MM.1S (cell line): ENCODE measurements at regions not wholly inside any gene's neighbourhood (a gene's known extent, or its start where the extent isn't known, plus 50 kb on each side); places are given as distances from the start of the nearest gene placed in this dataset.
"Not testable (repeated sequence)": the region's sequence is repeated elsewhere in the genome, so short reads cannot be mapped to it uniquely, and the experiment has no call there.

Experiments
- DNase-seq: peaks from one replicate; pipeline ENCODE4 v3.0.0-alpha.2; 2015
- H2AFZ ChIP-seq: fragments of 300-600 bp; sonication (generic); 2 replicates; pipeline ENCODE4 v1.6.0; 2016; ENCODE audit warnings: antibody characterized with exemption, low read length
- H3F3A ChIP-seq: fragments of 300-600 bp; sonication (generic); 2 replicates; pipeline ENCODE4 v1.6.1; 2016; ENCODE audit warnings: mild to moderate bottlenecking, antibody characterized with exemption, low read length, moderate library complexity, mixed read lengths; ENCODE audit not compliant: insufficient read depth
- H3K27ac ChIP-seq: fragments of 300-600 bp; sonication (generic); 2 replicates; pipeline ENCODE4 v1.5.1; 2016; ENCODE audit warnings: mild to moderate bottlenecking, low read length
- H3K27me3 ChIP-seq: fragments of 300-600 bp; sonication (generic); replicated peaks from 2 replicates; pipeline ENCODE4 v1.6.0; 2016; ENCODE audit warnings: low read length; ENCODE audit not compliant: insufficient read depth
- H3K36me3 ChIP-seq: fragments of 300-600 bp; sonication (generic); replicated peaks from 2 replicates; pipeline ENCODE4 v1.6.1; 2016; ENCODE audit warnings: mild to moderate bottlenecking, low read length, mixed read lengths; ENCODE audit not compliant: insufficient read depth
- H3K4me1 ChIP-seq: fragments of 300-600 bp; sonication (generic); 2 replicates; pipeline ENCODE4 v1.6.1; 2016; ENCODE audit warnings: low read length, mixed read lengths
- H3K4me2 ChIP-seq: fragments of 300-600 bp; sonication (generic); 2 replicates; pipeline ENCODE4 v1.6.0; 2016; ENCODE audit warnings: low read depth, low read length
- H3K4me3 ChIP-seq: fragments of 300-600 bp; sonication (generic); 2 replicates; pipeline ENCODE4 v1.5.1; 2016; ENCODE audit warnings: low read length, mixed read lengths
- H3K79me2 ChIP-seq: fragments of 300-600 bp; sonication (generic); 2 replicates; pipeline ENCODE4 v1.6.1; 2016; ENCODE audit warnings: mixed run types, low read length, mixed read lengths
- H3K9ac ChIP-seq: fragments of 300-600 bp; sonication (generic); 2 replicates; pipeline ENCODE4 v1.6.1; 2016; ENCODE audit warnings: low read length, mixed read lengths
- H3K9me2 ChIP-seq: fragments of 300-600 bp; sonication (generic); replicated peaks from 2 replicates; pipeline ENCODE4 v1.6.1; 2016; ENCODE audit warnings: mild to moderate bottlenecking, low read length, mixed read lengths; ENCODE audit not compliant: insufficient read depth
- H3K9me3 ChIP-seq: fragments of 300-600 bp; sonication (generic); replicated peaks from 2 replicates; pipeline ENCODE4 v1.6.1; 2016; ENCODE audit warnings: mild to moderate bottlenecking, low read length, mixed read lengths; ENCODE audit not compliant: insufficient read depth
- H4K20me1 ChIP-seq: fragments of 300-600 bp; sonication (generic); 2 replicates; pipeline ENCODE4 v1.6.1; 2016; ENCODE audit warnings: mild to moderate bottlenecking, low read length, moderate library complexity, mixed read lengths; ENCODE audit not compliant: insufficient read depth

- H4K20me1 ChIP-seq, H2AFZ ChIP-seq, H3K79me2 ChIP-seq, H3K36me3 ChIP-seq, H3K27me3 ChIP-seq, H3F3A ChIP-seq, H3K9me3 ChIP-seq, H3K4me3 ChIP-seq, H3K27ac ChIP-seq, DNase-seq, H3K9me2 ChIP-seq, H3K9ac ChIP-seq, H3K4me1 ChIP-seq, H3K4me2 ChIP-seq: not testable (repeated sequence)
Measured at GRCh38 chr1:234808459-234808858, 198.5 kb upstream of the IRF2BP2 start.

- not testable (repeated sequence) for H2AFZ ChIP-seq, H3K9me2 ChIP-seq, H3K27me3 ChIP-seq, DNase-seq, H3K4me2 ChIP-seq, H3F3A ChIP-seq, H3K9ac ChIP-seq, H4K20me1 ChIP-seq, H3K36me3 ChIP-seq, H3K4me3 ChIP-seq, H3K9me3 ChIP-seq, H3K4me1 ChIP-seq, H3K79me2 ChIP-seq, H3K27ac ChIP-seq
Measured at GRCh38 chr1:234807705-234808104, 197.7 kb upstream of the IRF2BP2 start.

- H3K4me1 ChIP-seq, H3K9me2 ChIP-seq, H2AFZ ChIP-seq, H3K79me2 ChIP-seq, H4K20me1 ChIP-seq, H3K27me3 ChIP-seq, H3K4me2 ChIP-seq, H3K4me3 ChIP-seq, H3K36me3 ChIP-seq, H3K9me3 ChIP-seq, DNase-seq, H3K9ac ChIP-seq, H3K27ac ChIP-seq, H3F3A ChIP-seq: not testable (repeated sequence)
Measured at GRCh38 chr1:234802586-234802985, 192.6 kb upstream of the IRF2BP2 start.

- H3K9ac ChIP-seq, H3K27ac ChIP-seq, H3K9me3 ChIP-seq, H3K79me2 ChIP-seq, H4K20me1 ChIP-seq, H3K4me1 ChIP-seq, H3K4me2 ChIP-seq, H3K4me3 ChIP-seq, DNase-seq, H3K36me3 ChIP-seq, H3F3A ChIP-seq, H3K9me2 ChIP-seq, H2AFZ ChIP-seq, H3K27me3 ChIP-seq: not testable (repeated sequence)
Measured at GRCh38 chr1:234801636-234802035, 191.7 kb upstream of the IRF2BP2 start.

GRCh38 chr1:234801147-234801546 is 191.2 kb upstream of the IRF2BP2 start:
- H3K9me2 ChIP-seq, H3K79me2 ChIP-seq, H3K27ac ChIP-seq, H3F3A ChIP-seq, H3K27me3 ChIP-seq, H3K9me3 ChIP-seq, H4K20me1 ChIP-seq, H3K36me3 ChIP-seq, H2AFZ ChIP-seq, H3K9ac ChIP-seq, H3K4me1 ChIP-seq, H3K4me3 ChIP-seq, H3K4me2 ChIP-seq, DNase-seq: not testable (repeated sequence)

GRCh38 chr1:234800563-234800962 is 190.6 kb upstream of the IRF2BP2 start:
- not testable (repeated sequence) for DNase-seq, H3K36me3 ChIP-seq, H3K9me3 ChIP-seq

GRCh38 chr1:234799021-234799689 is 189.2 kb upstream of the IRF2BP2 start:
- DNase-seq, H3K9me2 ChIP-seq, H3K9ac ChIP-seq, H2AFZ ChIP-seq, H3K4me3 ChIP-seq, H3K27me3 ChIP-seq, H3F3A ChIP-seq, H3K27ac ChIP-seq, H4K20me1 ChIP-seq, H3K36me3 ChIP-seq, H3K9me3 ChIP-seq, H3K4me1 ChIP-seq, H3K4me2 ChIP-seq, H3K79me2 ChIP-seq: not testable (repeated sequence)

More at GRCh38 chr1:234800563-234800962, 190.6 kb upstream of the IRF2BP2 start:
- not testable (repeated sequence) for H3K4me1 ChIP-seq, H2AFZ ChIP-seq, H3K4me3 ChIP-seq, H3K4me2 ChIP-seq, H3K79me2 ChIP-seq, H3K27ac ChIP-seq, H3F3A ChIP-seq, H3K9me2 ChIP-seq, H3K9ac ChIP-seq, H3K27me3 ChIP-seq, H4K20me1 ChIP-seq

- H3K27me3 ChIP-seq, H3K9me2 ChIP-seq, DNase-seq: not testable (repeated sequence)
Measured at GRCh38 chr1:234797216-234797615, 187.2 kb upstream of the IRF2BP2 start.

More at GRCh38 chr1:234797216-234797615, 187.2 kb upstream of the IRF2BP2 start:
- not testable (repeated sequence) for H3F3A ChIP-seq, H3K36me3 ChIP-seq, H3K27ac ChIP-seq, H3K4me1 ChIP-seq, H3K79me2 ChIP-seq, H3K4me3 ChIP-seq, H4K20me1 ChIP-seq, H3K9me3 ChIP-seq, H2AFZ ChIP-seq, H3K9ac ChIP-seq, H3K4me2 ChIP-seq
